Activated B cell treated with CpG ODN at 0.5 μM for 24 hours (primary cell): ENCODE measurements at regions not wholly inside any gene's neighbourhood (a gene's known extent, or its start where the extent isn't known, plus 50 kb on each side); places are given as distances from the start of the nearest gene placed in this dataset.

Experiments used
- ATAC-seq: fragments of 200-7000 bp; cut with Tn5 transposase; one replicate; pipeline ENCODE4 v1.10.0; 2021; ENCODE audit warnings: low read depth, mild to moderate bottlenecking, moderate library complexity
- CTCF ChIA-PET: fragments of 350-600 bp; sonication (Branson Sonifier 250); formaldehyde crosslinking; loops from one replicate; lab custom pipeline; 2021; ENCODE audit warnings: antibody characterized with exemption; lab: Charles Lee
- POLR2A ChIA-PET: fragments of 350-600 bp; sonication (Branson Sonifier 250); formaldehyde crosslinking; loops from one replicate; lab custom pipeline; 2021; ENCODE audit warnings: antibody characterized with exemption; lab: Charles Lee
- DNase-seq: peaks from one replicate; pipeline ENCODE4 v3.0.0; 2022
- H3K27ac Mint-ChIP-seq: one replicate; pipeline ENCODE4 v1.8.0; 2020; ENCODE audit warnings: mixed read lengths
- H3K27me3 Mint-ChIP-seq: one replicate; pipeline ENCODE4 v1.8.0; 2021; ENCODE audit warnings: mixed read lengths
- H3K36me3 Mint-ChIP-seq: one replicate; pipeline ENCODE4 v1.8.0; 2021; ENCODE audit warnings: low read depth, mixed read lengths
- H3K4me1 Mint-ChIP-seq: one replicate; pipeline ENCODE4 v1.8.0; 2021; ENCODE audit warnings: mixed read lengths
- H3K4me3 Mint-ChIP-seq: one replicate; pipeline ENCODE4 v1.8.0; 2020; ENCODE audit warnings: mild to moderate bottlenecking, mixed read lengths
- H3K9me3 Mint-ChIP-seq: one replicate; pipeline ENCODE4 v1.8.0; 2020; ENCODE audit warnings: mixed read lengths
- CTCF ChIP-seq: fragments of 200-600 bp; IDR thresholded peaks from one replicate; pipeline ENCODE4 v1.8.0; 2022; ENCODE audit warnings: antibody characterized with exemption, mild to moderate bottlenecking
- intact Hi-C: fragments of 100-400 bp; cut with micrococcal nuclease; formaldehyde crosslinking; loops from one replicate; pipeline ENCODE4 v1.15.1; 2024

DNA sequence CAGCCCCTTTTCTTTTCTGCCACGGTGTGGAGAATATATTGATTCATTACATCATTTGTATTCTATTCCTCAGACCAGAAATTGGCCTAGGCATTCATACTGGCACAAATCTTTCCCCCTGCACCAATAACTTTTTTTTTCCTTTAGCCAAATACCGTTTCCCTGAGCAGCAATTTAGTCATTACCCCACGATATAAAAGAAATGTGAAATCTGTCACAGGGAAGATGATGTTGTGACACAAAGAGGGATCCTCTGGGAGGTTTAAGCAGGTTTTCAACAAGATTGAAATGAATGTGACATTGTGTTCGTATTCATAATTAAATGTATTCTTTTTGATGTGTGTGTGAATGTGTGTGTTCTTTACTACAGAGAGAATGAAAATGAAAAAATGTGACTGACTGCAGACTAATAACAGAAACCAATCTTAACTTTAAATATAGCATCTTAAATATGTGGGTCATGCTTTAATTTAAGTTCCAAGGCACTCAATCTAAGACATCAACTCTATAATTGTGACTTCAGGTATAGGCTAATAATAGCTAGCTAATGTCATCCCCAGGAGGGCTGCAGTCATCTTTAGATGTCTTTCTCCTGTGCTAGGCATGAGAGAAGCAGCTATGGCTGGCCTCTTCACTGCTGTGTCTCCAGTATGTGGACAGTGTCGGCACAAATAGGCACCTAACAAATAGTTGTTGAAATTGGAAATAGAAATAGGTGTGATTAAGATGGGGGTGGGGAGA lies 177.7 kb downstream of the BTBD3 start:
- ChIA-PET CTCF (no interaction called here), POLR2A (no interaction called here)
- no peak for TF ChIP-seq CTCF
- Mint-ChIP-seq H3K27me3 (no peaks in the 10 kb centered on the region), H3K36me3 (no peaks in the 10 kb centered on the region), H3K9me3 (no peaks in the 10 kb centered on the region), H3K4me3 (no peak overlapping the region), H3K4me1 (no peaks in the 10 kb centered on the region), H3K27ac (no peak overlapping the region)
- intact Hi-C loops = no loop called here
- DNase-seq (no peak), ATAC-seq (no peak)

GRCh38 chr20:12098421-12098820 lies 180.7 kb downstream of the BTBD3 start:
- H3K36me3 Mint-ChIP-seq = no peaks in the 10 kb centered on the region
- H3K4me3 Mint-ChIP-seq = no peak overlapping the region
- H3K9me3 Mint-ChIP-seq = no peaks in the 10 kb centered on the region
- POLR2A ChIA-PET = no interaction called here
- no peak overlapping the region for H3K27ac Mint-ChIP-seq
- no peaks in the 10 kb centered on the region for H3K4me1 Mint-ChIP-seq
- no peaks in the 10 kb centered on the region for H3K27me3 Mint-ChIP-seq
- DNase-seq (no peak), ATAC-seq (no peak)
- CTCF ChIA-PET = no interaction called here
- TF ChIP-seq CTCF = no peak
- intact Hi-C loops = no loop called here

GRCh38 chr20:12108846-12109245 lies 191.2 kb downstream of the BTBD3 start:
- peaks cover 2% of the 10 kb centered on the region for H3K4me1 Mint-ChIP-seq
- POLR2A ChIA-PET = no interaction called here
- peaks cover 5% of the 10 kb centered on the region for H3K9me3 Mint-ChIP-seq
- H3K4me3 Mint-ChIP-seq = no peak overlapping the region
- no peaks in the 10 kb centered on the region for H3K27me3 Mint-ChIP-seq
- DNase-seq = no peak
- no peak for TF ChIP-seq CTCF
- no peak overlapping the region for H3K27ac Mint-ChIP-seq
- no peak for ATAC-seq
- CTCF ChIA-PET = no interaction called here
- H3K36me3 Mint-ChIP-seq = no peaks in the 10 kb centered on the region
- intact Hi-C loops = no loop called here

- no peak for DNase-seq
- Mint-ChIP-seq H3K27ac (no peak overlapping the region), H3K9me3 (peaks cover 5% of the 10 kb centered on the region), H3K4me1 (peaks cover 4% of the 10 kb centered on the region), H3K36me3 (no peaks in the 10 kb centered on the region), H3K27me3 (no peaks in the 10 kb centered on the region), H3K4me3 (no peak overlapping the region)
- TF ChIP-seq CTCF = no peak
- intact Hi-C loops = no loop called here
- ChIA-PET CTCF (no interaction called here), POLR2A (no interaction called here)
- no peak for ATAC-seq
These were observed 192.6 kb downstream of the BTBD3 start for GRCh38 chr20:12110274-12110673.

DNA sequence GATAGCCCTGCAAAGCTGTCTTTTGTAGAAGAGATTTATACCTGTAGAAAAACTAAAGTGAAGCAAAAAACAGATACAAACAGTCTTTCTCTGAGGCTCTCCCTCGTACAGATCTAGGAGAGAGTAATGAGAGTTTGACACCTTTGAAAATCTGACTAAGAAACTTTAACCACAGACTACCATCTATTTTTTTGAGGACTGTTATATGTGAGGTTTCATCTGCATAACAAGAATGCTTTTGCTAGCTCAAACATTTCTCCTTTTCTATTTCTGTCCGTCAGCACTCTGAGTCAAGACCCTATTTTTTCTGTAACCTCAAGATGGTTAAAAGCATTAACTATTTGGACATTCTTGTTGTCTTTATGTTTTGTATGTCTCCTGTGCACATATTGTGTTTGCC lies 193.0 kb downstream of the BTBD3 start:
- TF ChIP-seq CTCF = no peak
- H3K9me3 Mint-ChIP-seq = peaks cover 5% of the 10 kb centered on the region
- POLR2A ChIA-PET = no interaction called here
- CTCF ChIA-PET = no interaction called here
- peaks cover 4% of the 10 kb centered on the region for H3K4me1 Mint-ChIP-seq
- H3K27ac Mint-ChIP-seq = no peak overlapping the region
- intact Hi-C loops = no loop called here
- DNase-seq (no peak), ATAC-seq (no peak)
- H3K4me3 Mint-ChIP-seq = no peak overlapping the region
- no peaks in the 10 kb centered on the region for H3K27me3 Mint-ChIP-seq
- H3K36me3 Mint-ChIP-seq = no peaks in the 10 kb centered on the region
